NT2/D1 (cell line): ENCODE measurements at regions not wholly inside any gene's neighbourhood (a gene's known extent, or its start where the extent isn't known, plus 50 kb on each side); places are given as distances from the start of the nearest gene placed in this dataset.

ENCODE experiments used
- SUZ12 ChIP-seq: IDR thresholded peaks from 2 replicates; pipeline ENCODE4 v1.6.1; 2011; ENCODE audit not compliant: insufficient read length, insufficient read depth; ENCODE audit errors: extremely low read depth
- YY1 ChIP-seq: IDR thresholded peaks from 2 replicates; pipeline ENCODE4 v1.6.1; 2011; ENCODE audit not compliant: insufficient read length, insufficient read depth
- ZNF274 ChIP-seq: IDR thresholded peaks from 2 replicates; pipeline ENCODE4 v1.6.1; 2011; ENCODE audit warnings: mild to moderate bottlenecking, low read depth, low read length

GRCh38 chr2:104929663-104930062 is 75.7 kb downstream of the POU3F3 start:
- TF ChIP-seq YY1 (no peak), ZNF274 (no peak), SUZ12 (no peak)
